H1 (cell line): ENCODE measurements at regions not wholly inside any gene's neighbourhood (a gene's known extent, or its start where the extent isn't known, plus 50 kb on each side); places are given as distances from the start of the nearest gene placed in this dataset.

ENCODE experiments used
- CTCF ChIA-PET: fragments of 300-600 bp; sonication (Branson Sonifier 250); formaldehyde crosslinking; loops from one replicate; lab custom pipeline; 2021; ENCODE audit not compliant: partially characterized antibody; lab: Charles Lee
- POLR2A ChIA-PET: fragments of 300-600 bp; sonication (Branson Sonifier 250); formaldehyde crosslinking; loops from one replicate; lab custom pipeline; 2021; ENCODE audit warnings: inconsistent platforms; ENCODE audit not compliant: partially characterized antibody; lab: Charles Lee
- DNase-seq, 2 experiments: peaks; one replicate each; pipeline versions ENCODE4 v3.0.0 to v3.0.0-alpha.2; 2010 to 2022; ENCODE audit warnings: low spot score in 2 of 2, low read depth in 1 of 2, mixed read lengths in 1 of 2
- FAIRE-seq: peaks from 2 replicates; lab custom pipeline; 2011; peaks lifted over from hg19 to GRCh38; lab: Jason Lieb, UNC
- H2AFZ ChIP-seq: 2 replicates; pipeline ENCODE4 v1.8.1; 2012; ENCODE audit warnings: low read length, inconsistent platforms
- H2AK5ac ChIP-seq: 2 replicates; pipeline ENCODE4 v1.6.1; 2013; ENCODE audit warnings: low read depth, low read length
- H2BK120ac ChIP-seq: replicated peaks from 2 replicates; pipeline ENCODE3; 2013; ENCODE audit warnings: low read depth, low read length, inconsistent platforms
- H2BK12ac ChIP-seq: 2 replicates; pipeline ENCODE4 v1.6.1; 2013; ENCODE audit warnings: low read depth, low read length
- H2BK15ac ChIP-seq: 2 replicates; pipeline ENCODE4 v1.6.1; 2013; ENCODE audit warnings: low read length
- H2BK20ac ChIP-seq: 2 replicates; pipeline ENCODE4 v1.6.1; 2013; ENCODE audit warnings: low read length
- H2BK5ac ChIP-seq: 2 replicates; pipeline ENCODE4 v1.6.1; 2013; ENCODE audit warnings: low read depth, low read length
- H3K14ac ChIP-seq: 2 replicates; pipeline ENCODE4 v1.6.1; 2013; ENCODE audit warnings: inconsistent platforms; ENCODE audit not compliant: insufficient read length
- H3K18ac ChIP-seq: 2 replicates; pipeline ENCODE4 v1.6.1; 2013; ENCODE audit warnings: low read length; ENCODE audit errors: extremely low read depth
- H3K23ac ChIP-seq: 2 replicates; pipeline ENCODE4 v1.6.1; 2013; ENCODE audit warnings: inconsistent platforms; ENCODE audit not compliant: insufficient read length
- H3K23me2 ChIP-seq: 2 replicates; pipeline ENCODE4 v1.6.1; 2013; ENCODE audit warnings: low read depth, low read length
- H3K27ac ChIP-seq: 2 replicates; pipeline ENCODE4 v1.6.1; 2011; ENCODE audit warnings: low read depth, low read length, inconsistent platforms
- H3K27me3 ChIP-seq, 4 experiments: replicated peaks in 1 of 4; 1 replicate in 1 of 4; 2 replicates in 3 of 4; pipeline versions ENCODE4 v1.6.1 to v1.8.1; 2011 to 2013; ENCODE audit warnings: low read length in 3 of 4, mild to moderate bottlenecking in 3 of 4, inconsistent platforms in 2 of 4, mixed read lengths in 2 of 4, moderate library complexity in 1 of 4; ENCODE audit not compliant: control insufficient read depth in 3 of 4, insufficient read depth in 3 of 4; ENCODE audit errors: extremely low read depth in 1 of 4
- H3K36me3 ChIP-seq, 4 experiments: 2 replicates each; pipeline versions ENCODE4 v1.6.1 to v1.8.1; 2011 to 2013; ENCODE audit warnings: mild to moderate bottlenecking in 4 of 4, low read length in 3 of 4, moderate library complexity in 2 of 4, control low read depth in 1 of 4, inconsistent platforms in 1 of 4; ENCODE audit not compliant: insufficient read depth in 4 of 4, control insufficient read depth in 2 of 4
- H3K4ac ChIP-seq: replicated peaks from 2 replicates; pipeline ENCODE3; 2013; ENCODE audit warnings: low read length, low read depth, mixed read lengths, inconsistent platforms; ENCODE audit not compliant: insufficient read length
- H3K4me1 ChIP-seq, 4 experiments: replicated peaks in 1 of 4; 1 replicate in 1 of 4; 2 replicates in 3 of 4; pipeline versions ENCODE4 v1.6.1 to v1.8.1; 2011 to 2013; ENCODE audit warnings: low read length in 3 of 4, inconsistent platforms in 2 of 4, mixed read lengths in 1 of 4; ENCODE audit not compliant: insufficient read depth in 4 of 4, control insufficient read depth in 3 of 4
- H3K4me2 ChIP-seq, 2 experiments: 2 replicates each; pipeline versions ENCODE4 v1.6.1 to v1.8.1; 2011 to 2013; ENCODE audit warnings: low read depth in 2 of 2, low read length in 2 of 2, control low read depth in 1 of 2, inconsistent platforms in 1 of 2, mild to moderate bottlenecking in 1 of 2; ENCODE audit not compliant: insufficient read depth in 1 of 2
- H3K4me3 ChIP-seq, 4 experiments: fragments of 200-600, 300-600 bp in 1 of 4; sonication (generic), shearing (Covaris generic), sonication (Bioruptor Twin) in 1 of 4; 2 replicates each; pipeline versions ENCODE4 v1.5.1 to v1.8.1; 2011 to 2016; ENCODE audit warnings: low read length in 4 of 4, low read depth in 3 of 4, control low read depth in 2 of 4, inconsistent platforms in 2 of 4, mild to moderate bottlenecking in 2 of 4, mixed read lengths in 1 of 4, moderate library complexity in 1 of 4; ENCODE audit not compliant: insufficient read depth in 2 of 4; ENCODE audit errors: extremely low read depth in 1 of 4
- H3K56ac ChIP-seq: replicated peaks from 2 replicates; pipeline ENCODE3; 2013; ENCODE audit warnings: low read depth, mild to moderate bottlenecking, mixed read lengths, low read length, inconsistent platforms; ENCODE audit not compliant: insufficient read length
- H3K79me1 ChIP-seq: 2 replicates; pipeline ENCODE4 v1.6.1; 2013; ENCODE audit warnings: low read depth, low read length, control low read depth
- H3K79me2 ChIP-seq, 2 experiments: 2 replicates each; pipeline versions ENCODE4 v1.6.1 to v1.8.1; 2012 to 2013; ENCODE audit warnings: low read length in 2 of 2, mild to moderate bottlenecking in 2 of 2, inconsistent platforms in 1 of 2; ENCODE audit not compliant: insufficient read depth in 2 of 2, control insufficient read depth in 1 of 2
- H3K9ac ChIP-seq, 4 experiments: replicated peaks in 1 of 4; 1 replicate in 1 of 4; 2 replicates in 3 of 4; pipeline versions ENCODE4 v1.6.1 to v1.8.1; 2011 to 2013; ENCODE audit warnings: low read depth in 3 of 4, low read length in 3 of 4, control low read depth in 2 of 4, mild to moderate bottlenecking in 2 of 4, moderate library complexity in 2 of 4, inconsistent platforms in 1 of 4; ENCODE audit errors: extremely low read depth in 1 of 4
- H3K9me3 ChIP-seq, 2 experiments: 2 replicates each; pipeline versions ENCODE4 v1.6.1 to v1.8.1; 2012 to 2013; ENCODE audit warnings: mild to moderate bottlenecking in 2 of 2, moderate library complexity in 2 of 2, control low read depth in 1 of 2, inconsistent platforms in 1 of 2, low read depth in 1 of 2, low read length in 1 of 2, mixed read lengths in 1 of 2; ENCODE audit not compliant: insufficient read depth in 2 of 2
- H4K20me1 ChIP-seq, 2 experiments: replicated peaks in 1 of 2; 2 replicates each; pipeline versions ENCODE3 to v1.8.1; 2011 to 2013; ENCODE audit warnings: inconsistent platforms in 2 of 2, low read length in 2 of 2, mild to moderate bottlenecking in 1 of 2; ENCODE audit not compliant: insufficient read depth in 2 of 2, control insufficient read depth in 1 of 2
- H4K5ac ChIP-seq: 2 replicates; pipeline ENCODE4 v1.6.1; 2013; ENCODE audit warnings: low read length, low read depth, mixed read lengths, inconsistent platforms; ENCODE audit not compliant: insufficient read length
- H4K8ac ChIP-seq: 2 replicates; pipeline ENCODE4 v1.8.0; 2013; ENCODE audit warnings: mild to moderate bottlenecking, moderate library complexity, low read length, inconsistent platforms; ENCODE audit not compliant: insufficient read depth; ENCODE audit errors: extremely low read depth
- H4K91ac ChIP-seq: replicated peaks from 2 replicates; pipeline ENCODE3; 2013; ENCODE audit warnings: low read length, mixed read lengths, inconsistent platforms; ENCODE audit not compliant: insufficient read length
- BACH1 ChIP-seq: IDR thresholded peaks from 2 replicates; pipeline ENCODE4 v1.6.1; 2012; ENCODE audit warnings: low read length, improper control_type of control experiment
- CEBPB ChIP-seq: IDR thresholded peaks from 2 replicates; pipeline ENCODE4 v1.6.1; 2012; ENCODE audit warnings: low read depth, low read length
- CTCF ChIP-seq, 3 experiments: IDR thresholded peaks; 1 replicate in 2 of 3; 2 replicates in 1 of 3; pipeline versions ENCODE4 v1.5.1 to v1.6.1; 2011; ENCODE audit warnings: low read length in 3 of 3, mild to moderate bottlenecking in 3 of 3, inconsistent platforms in 2 of 3, low read depth in 1 of 3, moderate library complexity in 1 of 3; ENCODE audit not compliant: insufficient read depth in 1 of 3; ENCODE audit errors: control extremely low read depth in 1 of 3
- EGR1 ChIP-seq: IDR thresholded peaks from 2 replicates; pipeline ENCODE4 v1.6.1; 2011; ENCODE audit warnings: low read depth, low read length, borderline replicate concordance
- EP300 ChIP-seq, 2 experiments: IDR thresholded peaks; 1 replicate in 1 of 2; 2 replicates in 1 of 2; pipeline ENCODE4 v1.6.1; 2011 to 2012; ENCODE audit warnings: low read depth in 2 of 2, low read length in 2 of 2, mild to moderate bottlenecking in 2 of 2, borderline replicate concordance in 1 of 2, inconsistent platforms in 1 of 2, moderate library complexity in 1 of 2
- EZH2 ChIP-seq: fragments of 200-600 bp; sonication (generic); IDR thresholded peaks from 2 replicates; pipeline ENCODE4 v1.7.1; 2012; ENCODE audit warnings: low read depth, mild to moderate bottlenecking, moderate library complexity, low read length, inconsistent platforms; ENCODE audit not compliant: severe bottlenecking
- GABPA ChIP-seq: IDR thresholded peaks from 2 replicates; pipeline ENCODE4 v1.6.1; 2011; ENCODE audit warnings: mild to moderate bottlenecking, low read length, moderate library complexity, borderline replicate concordance; ENCODE audit not compliant: insufficient read depth
- RBBP5 ChIP-seq: IDR thresholded peaks from 2 replicates; pipeline ENCODE4 v1.7.1; 2012; ENCODE audit warnings: low read depth, mild to moderate bottlenecking, inconsistent platforms, low read length, moderate library complexity, borderline replicate concordance
- RXRA ChIP-seq: IDR thresholded peaks from 2 replicates; pipeline ENCODE4 v1.6.1; 2011; ENCODE audit warnings: low read depth, mild to moderate bottlenecking, low read length, moderate library complexity; ENCODE audit not compliant: insufficient read depth
- SIRT6 ChIP-seq: IDR thresholded peaks from one replicate; pipeline ENCODE4 v1.7.1; 2012; ENCODE audit warnings: low read length, inconsistent platforms
- USF2 ChIP-seq: IDR thresholded peaks from 2 replicates; pipeline ENCODE4 v1.6.1; 2011; ENCODE audit warnings: low read length, improper control_type of control experiment
- WGBS, 2 experiments: shearing (Covaris generic) in 1 of 2; methylation state at CpG; one replicate each; pipeline versions ENCODE4 v1.1.6 to v1.1.7; 2013 to 2015; ENCODE audit warnings: low lambda C conversion rate in 2 of 2, mixed read lengths in 2 of 2, inconsistent platforms in 1 of 2, low coverage in 1 of 2, missing lambda C conversion rate in 1 of 2; ENCODE audit not compliant: insufficient replicate concordance in 2 of 2, insufficient coverage in 1 of 2, insufficient read length in 1 of 2; ENCODE audit errors: extremely low coverage in 1 of 2, missing lambda C conversion rate in 1 of 2; 5-methylcytosine and 5-hydroxymethylcytosine counted together

GRCh38 chr5:158414780-158415179, 555.8 kb upstream of the CLINT1 start:
- H3K4me2 ChIP-seq = no peak overlapping the region
- TF ChIP-seq CEBPB (no peak), EZH2 (no peak), USF2 (no peak), EP300 (IDR thresholded peaks at IDR 0.05; ENCODE audit: borderline replicate concordance in 1 of 2, low read depth in 2 of 2, low read length in 2 of 2) (no peak), SIRT6 (no peak), GABPA (no peak), RBBP5 (no peak), RXRA (no peak), BACH1 (no peak), EGR1 (no peak), CTCF (IDR thresholded peaks at IDR 0.05; ENCODE audit: control extremely low read depth in 1 of 3, insufficient read depth in 1 of 3, low read depth in 1 of 3, low read length in 3 of 3) (no peak)

More at GRCh38 chr5:158414780-158415179, 555.8 kb upstream of the CLINT1 start:
- H3K18ac ChIP-seq = no peak overlapping the region
- no peak overlapping the region for H4K91ac ChIP-seq
- 0 out of 2 replicates have a peak overlapping the region, but pooled peaks have one; percentile 40 for H2AFZ ChIP-seq
- H2BK5ac ChIP-seq = no peak overlapping the region
- DNase-seq = no peak
- H3K23ac ChIP-seq = no peak overlapping the region
- H3K9ac ChIP-seq = no peak overlapping the region
- H3K4me1 ChIP-seq = no peaks in the 10 kb centered on the region
- WGBS, 2 experiments = 87% methylated on average over 1 of the region's 1 CpG; no CpG with 5 or more reads in 1 of the 2 experiments
- no peak overlapping the region for H2BK15ac ChIP-seq
- H3K9me3 ChIP-seq = no peaks in the 10 kb centered on the region
- no peak overlapping the region for H3K4ac ChIP-seq
- H2BK12ac ChIP-seq = no peak overlapping the region
- CTCF ChIA-PET = interaction anchor here (0.6 kb wide), 1 partner anchor 363 kb away, joined by 3 read pairs; no protein-coding TSS in a partner anchor
- no peak overlapping the region for H4K8ac ChIP-seq
- POLR2A ChIA-PET = no interaction called here
- no peak overlapping the region for H2BK20ac ChIP-seq
- no peak overlapping the region for H3K14ac ChIP-seq
- no peaks in the 10 kb centered on the region for H3K23me2 ChIP-seq
- H3K56ac ChIP-seq = no peak overlapping the region
- H3K79me1 ChIP-seq = no peaks in the 10 kb centered on the region
- no peaks in the 10 kb centered on the region for H3K27me3 ChIP-seq
- H3K79me2 ChIP-seq = no peaks in the 10 kb centered on the region
- no peaks in the 10 kb centered on the region for H4K20me1 ChIP-seq
- no peaks in the 10 kb centered on the region for H3K36me3 ChIP-seq
- no peak overlapping the region for H4K5ac ChIP-seq
- H2BK120ac ChIP-seq = no peak overlapping the region
- H3K4me3 ChIP-seq = no peak overlapping the region
- H2AK5ac ChIP-seq = no peak overlapping the region
- FAIRE-seq = no peak
- no peak overlapping the region for H3K27ac ChIP-seq
